ENCODE measurements at regions not wholly inside any gene's neighbourhood (a gene's known extent, or its start where the extent isn't known, plus 50 kb on each side); places are given as distances from the start of the nearest gene placed in this dataset.

GRCh38 chr2:240320204-240320993, 115.1 kb upstream of the GPC1 start:
- no peak for DNase-seq (ENCODE audit: low read depth)

GRCh38 chr2:240322231-240322955, 113.1 kb upstream of the GPC1 start:
- no peak for DNase-seq (ENCODE audit: low read depth)

- no peak for DNase-seq (ENCODE audit: low read depth)
Observed at GRCh38 chr2:240322991-240323390, 112.5 kb upstream of the GPC1 start.

GRCh38 chr2:240323601-240324291, 111.7 kb upstream of the GPC1 start:
- no peak for DNase-seq (ENCODE audit: low read depth)

GRCh38 chr2:240324312-240325015, 111.0 kb upstream of the GPC1 start:
- no peak for DNase-seq (ENCODE audit: low read depth)

GRCh38 chr2:240325016-240326007, 110.2 kb upstream of the GPC1 start:
- no peak for DNase-seq (ENCODE audit: low read depth)

- DNase-seq (ENCODE audit: low read depth) = no peak
Observed at GRCh38 chr2:240326246-240326645, 109.2 kb upstream of the GPC1 start.

- no peak for DNase-seq (ENCODE audit: low read depth)
Observed at GRCh38 chr2:240326886-240327285, 108.6 kb upstream of the GPC1 start.

- no peak for DNase-seq (ENCODE audit: low read depth)
Observed at GRCh38 chr2:240327566-240327965, 107.9 kb upstream of the GPC1 start.

GRCh38 chr2:240328526-240328925, 106.9 kb upstream of the GPC1 start:
- DNase-seq (ENCODE audit: low read depth) = no peak

- no peak for DNase-seq (ENCODE audit: low read depth)
Observed at GRCh38 chr2:240329116-240329665, 106.3 kb upstream of the GPC1 start.

- DNase-seq (ENCODE audit: low read depth) = no peak
Observed at GRCh38 chr2:240329778-240330177, 105.7 kb upstream of the GPC1 start.

GRCh38 chr2:240333985-240334384, 101.5 kb upstream of the GPC1 start:
- no peak for DNase-seq (ENCODE audit: low read depth)

GRCh38 chr2:240335061-240335460, 100.4 kb upstream of the GPC1 start:
- DNase-seq (ENCODE audit: low read depth) = no peak

GRCh38 chr2:240336820-240337427, 98.5 kb upstream of the GPC1 start:
- no peak for DNase-seq (ENCODE audit: low read depth)

- DNase-seq (ENCODE audit: low read depth) = no peak
Observed at GRCh38 chr2:240338274-240338673, 97.2 kb upstream of the GPC1 start.

- DNase-seq (ENCODE audit: low read depth) = no peak
Observed at GRCh38 chr2:240339411-240340360, 95.8 kb upstream of the GPC1 start.

GRCh38 chr2:240340361-240340761, 95.1 kb upstream of the GPC1 start:
- no peak for DNase-seq (ENCODE audit: low read depth)

- no peak for DNase-seq (ENCODE audit: low read depth)
Observed at GRCh38 chr2:240341064-240341463, 94.4 kb upstream of the GPC1 start.

All from stimulated activated CD8-positive, alpha-beta memory T cell treated with anti-CD3 and anti-CD28 coated beads, Interleukin-4, amount 100 ng/mL, for 24 hours (primary cell).